Astrocyte (in vitro differentiated cells and primary cell): ENCODE measurements at regions not wholly inside any gene's neighbourhood (a gene's known extent, or its start where the extent isn't known, plus 50 kb on each side); places are given as distances from the start of the nearest gene placed in this dataset.
"Not testable (repeated sequence)": the region's sequence is repeated elsewhere in the genome, so short reads cannot be mapped to it uniquely, and the experiment has no call there.

Experiments
- DNase-seq: peaks from one replicate; pipeline ENCODE4 v3.0.0-alpha.2; 2010; ENCODE audit warnings: low read depth
- FAIRE-seq: peaks from 2 replicates; lab custom pipeline; 2011; peaks lifted over from hg19 to GRCh38; lab: Jason Lieb, UNC
- H2AFZ ChIP-seq: 2 replicates; pipeline ENCODE4 v1.6.0; 2012; ENCODE audit warnings: low read depth, low read length, inconsistent platforms
- H3K27ac ChIP-seq: 2 replicates; pipeline ENCODE4 v1.5.1; 2011; ENCODE audit warnings: low read depth, low read length, inconsistent platforms
- H3K27me3 ChIP-seq: 2 replicates; pipeline ENCODE4 v1.6.0; 2011; ENCODE audit warnings: low read length, inconsistent platforms; ENCODE audit not compliant: insufficient read depth
- H3K36me3 ChIP-seq: 2 replicates; pipeline ENCODE4 v1.5.1; 2011; ENCODE audit warnings: low read length, inconsistent platforms; ENCODE audit not compliant: insufficient read depth
- H3K4me1 ChIP-seq: 2 replicates; pipeline ENCODE4 v1.5.1; 2011; ENCODE audit warnings: low read length, inconsistent platforms; ENCODE audit not compliant: insufficient read depth
- H3K4me2 ChIP-seq: 2 replicates; pipeline ENCODE4 v1.6.0; 2012; ENCODE audit warnings: low read length, inconsistent platforms
- H3K4me3 ChIP-seq: 2 replicates; pipeline ENCODE4 v1.5.1; 2011; ENCODE audit warnings: low read depth, mild to moderate bottlenecking, low read length, inconsistent platforms; ENCODE audit not compliant: insufficient read depth
- H3K79me2 ChIP-seq: 2 replicates; pipeline ENCODE4 v1.6.0; 2012; ENCODE audit warnings: mild to moderate bottlenecking, low read length, inconsistent platforms; ENCODE audit not compliant: insufficient read depth
- H3K9ac ChIP-seq: 2 replicates; pipeline ENCODE4 v1.6.0; 2012; ENCODE audit warnings: mild to moderate bottlenecking, low read length, inconsistent platforms
- H3K9me3 ChIP-seq: 2 replicates; pipeline ENCODE4 v1.5.1; 2012; ENCODE audit warnings: low read depth, mild to moderate bottlenecking, low read length, inconsistent platforms; ENCODE audit not compliant: insufficient read depth
- H4K20me1 ChIP-seq: 2 replicates; pipeline ENCODE4 v1.6.0; 2012; ENCODE audit warnings: low read length, inconsistent platforms; ENCODE audit not compliant: insufficient read depth
- H3K27ac Mint-ChIP-seq: one replicate; pipeline ENCODE4 v1.8.0; 2021; ENCODE audit warnings: mild to moderate bottlenecking, mixed read lengths; ENCODE audit not compliant: unreplicated experiment
- H3K27me3 Mint-ChIP-seq: one replicate; pipeline ENCODE4 v1.8.0; 2021; ENCODE audit warnings: low read depth, mixed read lengths; ENCODE audit not compliant: unreplicated experiment
- H3K36me3 Mint-ChIP-seq: one replicate; pipeline ENCODE4 v1.8.0; 2021; ENCODE audit warnings: low read depth, mixed read lengths; ENCODE audit not compliant: unreplicated experiment
- H3K4me1 Mint-ChIP-seq: one replicate; pipeline ENCODE4 v1.8.0; 2021; ENCODE audit warnings: low read depth, mixed read lengths; ENCODE audit not compliant: unreplicated experiment
- H3K4me3 Mint-ChIP-seq: one replicate; pipeline ENCODE4 v1.8.0; 2021; ENCODE audit warnings: mild to moderate bottlenecking, moderate library complexity, mixed read lengths; ENCODE audit not compliant: unreplicated experiment
- H3K9me3 Mint-ChIP-seq: one replicate; pipeline ENCODE4 v1.8.0; 2021; ENCODE audit warnings: mild to moderate bottlenecking, mixed read lengths; ENCODE audit not compliant: unreplicated experiment
- CTCF ChIP-seq: IDR thresholded peaks from 2 replicates; pipeline ENCODE4 v1.5.1; 2011; ENCODE audit warnings: low read depth, mild to moderate bottlenecking, inconsistent platforms, low read length, moderate library complexity; ENCODE audit not compliant: insufficient read depth
- EZH2 ChIP-seq: IDR thresholded peaks from 2 replicates; pipeline ENCODE4 v1.6.1; 2012; ENCODE audit warnings: mild to moderate bottlenecking, low read length, inconsistent platforms; ENCODE audit not compliant: insufficient read depth

GRCh38 chr5:117318528-117318927 is 743.9 kb upstream of the SEMA6A start:
- H3K9me3 Mint-ChIP-seq, result no peaks in the 10 kb centered on the region
- H3K79me2 ChIP-seq, result no peaks in the 10 kb centered on the region
- DNase-seq (no peak), FAIRE-seq (no peak)
- H3K4me2 ChIP-seq, result no peak overlapping the region
- H3K4me3 Mint-ChIP-seq, result no peak overlapping the region
- H3K27me3 Mint-ChIP-seq, result no peaks in the 10 kb centered on the region
- H3K36me3 Mint-ChIP-seq, result no peaks in the 10 kb centered on the region
- H3K9me3 ChIP-seq, result no peaks in the 10 kb centered on the region
- no peaks in the 10 kb centered on the region for H3K4me1 Mint-ChIP-seq
- no peaks in the 10 kb centered on the region for H3K4me1 ChIP-seq
- no peak overlapping the region for H3K9ac ChIP-seq
- TF ChIP-seq CTCF (no peak), EZH2 (no peak)
- H3K4me3 ChIP-seq, result no peak overlapping the region
- H2AFZ ChIP-seq, result no peak overlapping the region
- H3K36me3 ChIP-seq, result no peaks in the 10 kb centered on the region
- no peaks in the 10 kb centered on the region for H3K27me3 ChIP-seq
- no peak overlapping the region for H3K27ac Mint-ChIP-seq
- H4K20me1 ChIP-seq, result no peaks in the 10 kb centered on the region
- no peak overlapping the region for H3K27ac ChIP-seq

- H3K9me3 Mint-ChIP-seq, result no peaks in the 10 kb centered on the region
- no peak for FAIRE-seq
Measured at GRCh38 chr5:117315170-117315569, 740.5 kb upstream of the SEMA6A start.

GRCh38 chr5:117304512-117305107 is 730.0 kb upstream of the SEMA6A start:
- not testable (repeated sequence) for H3K4me3 ChIP-seq, H3K27me3 Mint-ChIP-seq, H3K36me3 ChIP-seq, H2AFZ ChIP-seq, H3K36me3 Mint-ChIP-seq, H3K27ac ChIP-seq, H3K4me3 Mint-ChIP-seq, H3K9me3 ChIP-seq, H3K27ac Mint-ChIP-seq, H4K20me1 ChIP-seq, H3K27me3 ChIP-seq, H3K9me3 Mint-ChIP-seq, H3K79me2 ChIP-seq, H3K9ac ChIP-seq, FAIRE-seq, H3K4me1 ChIP-seq, H3K4me2 ChIP-seq, DNase-seq
- peaks cover 12% of the 10 kb centered on the region for H3K4me1 Mint-ChIP-seq

More at GRCh38 chr5:117315170-117315569, 740.5 kb upstream of the SEMA6A start:
- no peaks in the 10 kb centered on the region for H3K27me3 Mint-ChIP-seq
- Histone ChIP-seq H3K9ac (no peak overlapping the region), H3K4me3 (no peak overlapping the region), H3K4me1 (no peaks in the 10 kb centered on the region), H2AFZ (no peak overlapping the region), H3K79me2 (no peaks in the 10 kb centered on the region), H3K27me3 (no peaks in the 10 kb centered on the region), H3K36me3 (no peaks in the 10 kb centered on the region), H3K4me2 (no peak overlapping the region), H3K9me3 (no peaks in the 10 kb centered on the region), H3K27ac (no peak overlapping the region), H4K20me1 (no peaks in the 10 kb centered on the region)
- TF ChIP-seq EZH2, result no peak
- H3K4me3 Mint-ChIP-seq, result no peak overlapping the region
- no peaks in the 10 kb centered on the region for H3K36me3 Mint-ChIP-seq
- DNase-seq, result no peak
- no peak overlapping the region for H3K27ac Mint-ChIP-seq
- no peaks in the 10 kb centered on the region for H3K4me1 Mint-ChIP-seq
